Activated CD4-positive, alpha-beta T cell treated with anti-CD3 and anti-CD28 coated beads, Interleukin-2, amount 50 U/mL, for 48 hours (primary cell): ENCODE measurements at regions not wholly inside any gene's neighbourhood (a gene's known extent, or its start where the extent isn't known, plus 50 kb on each side); places are given as distances from the start of the nearest gene placed in this dataset.
"Not testable (repeated sequence)": the region's sequence is repeated elsewhere in the genome, so short reads cannot be mapped to it uniquely, and the experiment has no call there.

Experiments
- DNase-seq, 2 experiments: peaks; one replicate each; pipeline ENCODE4 v3.0.0-alpha.2; 2020

GRCh38 chr12:30578426-30578825 lies 117.2 kb downstream of the IPO8 start:
- no peak for DNase-seq

GRCh38 chr12:30573145-30573544 lies 122.5 kb downstream of the IPO8 start:
- DNase-seq = no peak

- no peak for DNase-seq
Observed at GRCh38 chr12:30570211-30570890, 125.3 kb downstream of the IPO8 start.

- no peak for DNase-seq
Observed at GRCh38 chr12:30569426-30569825, 126.2 kb downstream of the IPO8 start.

- DNase-seq = no peak
Observed at GRCh38 chr12:30568453-30568852, 127.2 kb downstream of the IPO8 start.

GRCh38 chr12:30567082-30567481 lies 128.6 kb downstream of the IPO8 start:
- no peak for DNase-seq

GRCh38 chr12:30564394-30564793 lies 131.3 kb downstream of the IPO8 start:
- no peak for DNase-seq

- DNase-seq = no peak
Observed at GRCh38 chr12:30548203-30548602, 147.5 kb downstream of the IPO8 start.

- DNase-seq = no peak
Observed at GRCh38 chr12:30546121-30546520, 149.5 kb downstream of the IPO8 start.

GRCh38 chr12:30544704-30545103 lies 151.0 kb downstream of the IPO8 start:
- not testable (repeated sequence) for DNase-seq

GRCh38 chr12:30537228-30537627 lies 158.4 kb downstream of the IPO8 start:
- no peak for DNase-seq

GRCh38 chr12:30533558-30534265 lies 162.0 kb downstream of the IPO8 start:
- no peak for DNase-seq

- DNase-seq = no peak
Observed at GRCh38 chr12:30531731-30532678, 163.7 kb downstream of the IPO8 start.

- no peak for DNase-seq
Observed at GRCh38 chr12:30529489-30530269, 166.0 kb downstream of the IPO8 start.

- DNase-seq = no peak
Observed at GRCh38 chr12:30525171-30525570, 170.5 kb downstream of the IPO8 start.

- DNase-seq = not testable (repeated sequence)
Observed at GRCh38 chr12:30520285-30520684, 175.4 kb downstream of the IPO8 start.

GRCh38 chr12:30519535-30519934 lies 176.1 kb downstream of the IPO8 start:
- no peak for DNase-seq

- no peak for DNase-seq
Observed at GRCh38 chr12:30517320-30517719, 178.3 kb downstream of the IPO8 start.

- no peak for DNase-seq
Observed at GRCh38 chr12:30515351-30515750, 180.3 kb downstream of the IPO8 start.

- DNase-seq = no peak
Observed at GRCh38 chr12:30514666-30515065, 181.0 kb downstream of the IPO8 start.

- DNase-seq = no peak
Observed at GRCh38 chr12:30508205-30508967, 187.3 kb downstream of the IPO8 start.

GRCh38 chr12:30507576-30507975 lies 188.1 kb downstream of the IPO8 start:
- no peak for DNase-seq
